CD4-positive, alpha-beta T cell treated with Interleukin-10 for 1 hour (primary cell): ENCODE measurements at regions not wholly inside any gene's neighbourhood (a gene's known extent, or its start where the extent isn't known, plus 50 kb on each side); places are given as distances from the start of the nearest gene placed in this dataset.
"Not testable (repeated sequence)": the region's sequence is repeated elsewhere in the genome, so short reads cannot be mapped to it uniquely, and the experiment has no call there.

ENCODE experiments used
- DNase-seq: peaks from one replicate; pipeline ENCODE4 v3.0.0-alpha.2; 2020

- peak; percentile 19 for DNase-seq
Observed at GRCh38 chr5:50501491-50502228, 60.6 kb upstream of the EMB start.

- DNase-seq = peak; percentile 27
Observed at GRCh38 chr5:50513028-50513457, 72.0 kb upstream of the EMB start.

GRCh38 chr5:50521060-50521459 is 80.0 kb upstream of the EMB start:
- not testable (repeated sequence) for DNase-seq

GRCh38 chr5:50527514-50528060 is 86.5 kb upstream of the EMB start:
- DNase-seq = not testable (repeated sequence)

GRCh38 chr5:50535393-50535792 is 94.3 kb upstream of the EMB start:
- no peak for DNase-seq

GRCh38 chr5:50537534-50537933 is 96.4 kb upstream of the EMB start:
- DNase-seq = not testable (repeated sequence)

- no peak for DNase-seq
Observed at GRCh38 chr5:50547303-50547702, 106.2 kb upstream of the EMB start.

- DNase-seq = no peak
Observed at GRCh38 chr5:50550267-50550666, 109.2 kb upstream of the EMB start.

- no peak for DNase-seq
Observed at GRCh38 chr5:50550993-50551392, 109.9 kb upstream of the EMB start.

GRCh38 chr5:50553560-50553984 is 112.5 kb upstream of the EMB start:
- DNase-seq = peak; percentile 17

GRCh38 chr5:50558640-50559039 is 107.8 kb upstream of the PARP8 start:
- not testable (repeated sequence) for DNase-seq

GRCh38 chr5:50559955-50560354 is 106.5 kb upstream of the PARP8 start:
- DNase-seq = no peak

GRCh38 chr5:50562694-50563093 is 103.7 kb upstream of the PARP8 start:
- DNase-seq = no peak

GRCh38 chr5:50564079-50564478 is 102.4 kb upstream of the PARP8 start:
- peak; percentile 57 for DNase-seq

- no peak for DNase-seq
Observed at GRCh38 chr5:50564558-50564957, 101.9 kb upstream of the PARP8 start.

GRCh38 chr5:50574121-50574520 is 92.3 kb upstream of the PARP8 start:
- DNase-seq = no peak

- DNase-seq = no peak
Observed at GRCh38 chr5:50575740-50576139, 90.7 kb upstream of the PARP8 start.

GRCh38 chr5:50576265-50576664 is 90.2 kb upstream of the PARP8 start:
- DNase-seq = no peak

GRCh38 chr5:50576686-50577256 is 89.7 kb upstream of the PARP8 start:
- no peak for DNase-seq

GRCh38 chr5:50580506-50580905 is 85.9 kb upstream of the PARP8 start:
- DNase-seq = no peak

GRCh38 chr5:50581845-50582244 is 84.6 kb upstream of the PARP8 start:
- not testable (repeated sequence) for DNase-seq

- no peak for DNase-seq
Observed at GRCh38 chr5:50582699-50583098, 83.7 kb upstream of the PARP8 start.

- no peak for DNase-seq
Observed at GRCh38 chr5:50583621-50584020, 82.8 kb upstream of the PARP8 start.

GRCh38 chr5:50588471-50588870 is 78.0 kb upstream of the PARP8 start:
- not testable (repeated sequence) for DNase-seq
